Heart left ventricle (tissue), 16 donors: ENCODE measurements at regions not wholly inside any gene's neighbourhood (a gene's known extent, or its start where the extent isn't known, plus 50 kb on each side); places are given as distances from the start of the nearest gene placed in this dataset.

Experiments used
- ATAC-seq, 4 donors: fragments of 200-7000 bp; cut with Tn5 transposase; one replicate each; pipeline ENCODE4 v1.9.1; 2020 to 2022; ENCODE audit warnings: moderate library complexity in 4 of 4, mild to moderate bottlenecking in 3 of 4, moderate number of reproducible peaks in 1 of 4
- DNase-seq, 5 donors: peaks; one replicate each; pipeline ENCODE4 v3.0.0-alpha.2; 2020
- H3K27ac ChIP-seq, 12 donors: fragments of 200-600 bp; sonication (generic) in 4 of 12; one replicate each; pipeline versions ENCODE4 v1.5.0 to v1.8.0; 2016 to 2022; ENCODE audit warnings: mild to moderate bottlenecking in 2 of 12
- H3K27me3 ChIP-seq, 9 donors: fragments of 200-600 bp; sonication (generic) in 2 of 9; one replicate each; pipeline versions ENCODE4 v1.5.1 to v1.8.0; 2016 to 2022; ENCODE audit warnings: mild to moderate bottlenecking in 3 of 9
- H3K36me3 ChIP-seq, 9 donors: fragments of 200-600 bp; sonication (generic) in 2 of 9; one replicate each; pipeline versions ENCODE4 v1.5.0 to v1.8.0; 2018 to 2022; ENCODE audit warnings: mild to moderate bottlenecking in 2 of 9
- H3K4me1 ChIP-seq, 12 donors: fragments of 200-600 bp; sonication (generic) in 4 of 12; one replicate each; pipeline versions ENCODE4 v1.5.0 to v1.8.0; 2016 to 2022; ENCODE audit warnings: mild to moderate bottlenecking in 3 of 12
- H3K4me3 ChIP-seq, 12 donors: fragments of 200-600 bp; sonication (generic) in 4 of 12; one replicate each; pipeline versions ENCODE4 v1.5.0 to v1.8.0; 2017 to 2022; ENCODE audit warnings: mild to moderate bottlenecking in 9 of 12, moderate library complexity in 4 of 12
- H3K9me3 ChIP-seq, 12 donors: fragments of 200-600 bp; sonication (generic) in 4 of 12; one replicate each; pipeline versions ENCODE4 v1.5.0 to v1.8.0; 2016 to 2022; ENCODE audit warnings: mild to moderate bottlenecking in 1 of 12
- CTCF ChIP-seq, 12 donors: fragments of 200-600 bp; sonication (generic) in 4 of 12; IDR thresholded peaks; one replicate each; pipeline versions ENCODE4 v1.5.0 to v1.8.0; 2018 to 2022; ENCODE audit warnings: antibody characterized with exemption in 12 of 12, mild to moderate bottlenecking in 5 of 12
- POLR2A ChIP-seq, 2 donors: fragments of 450-650 bp; IDR thresholded peaks; one replicate each; pipeline ENCODE4 v1.6.1; 2017; ENCODE audit warnings: antibody characterized with exemption in 2 of 2, mild to moderate bottlenecking in 2 of 2, moderate library complexity in 2 of 2
- WGBS, 4 donors: extraction: QIAGEN DNeasy Blood & Tissue Kit in 2 of 4; methylation state at CpG; one replicate each; pipeline versions ENCODE4 v1.1.5 to v1.1.7; 2013 to 2018; 5-methylcytosine and 5-hydroxymethylcytosine counted together
- intact Hi-C, 10 donors: fragments of 100-400 bp; cut with DNase I; formaldehyde crosslinking; loops; one replicate each; pipeline versions ENCODE4 v1.11.1 to v1.14.2; 2022
- donor health status: ischemic (EF 13 %, LVEDD 7.1; RV severe dilation, severe dysfunction).
- donor health status: healthy with polysubstance abuse.
- donor health status: DM: no; HTN: yes; CAD: no.
- donor health status: DM: no; HTN: no; CAD: no.
- donor health status: ischemic (EF 25% LVEDD 6.9; RV normal size, moderate dysfunction).
- donor health status: ischemic (EF 25% LVEDD 5.7; RV mildly dilated, moderate dysfunction).
- donor health status: healthy.
- donor health status: DM: yes; HTN: yes; CAD: no.
- donor health status: ischemic (EF 35%, LVEDD 5.7; RV mildly dilated, moderate dysfunction).
- donor health status: nonischemic (EF 11% LVEDD 7.7; RV severe dilation, severe dysfunction).
- donor health status: DM: yes; HTN: yes; CAD: no.
- donor health status: PGD.
- donor health status: ischemic (EF 29% LVEDD 5.4; RV normal size, mild dysfunction).
- donor health status: nonischemic (EF 23%, LVEDD 6.1; RV moderate dilation, normal function).

GRCh38 chr11:37002831-37003230 is 404.8 kb upstream of the RAG2 start:
- DNase-seq (no peak), ATAC-seq (no peak)
- Histone ChIP-seq H3K4me3 (no peak overlapping the region), H3K4me1 (no peaks in the 10 kb centered on the region), H3K36me3 (no peaks in the 10 kb centered on the region), H3K9me3 (no peaks in the 10 kb centered on the region), H3K27me3 (peaks cover 0 to 6% (median 0%) of the 10 kb centered on the region in 9 donors), H3K27ac (no peak overlapping the region)
- WGBS, 4 donors, result 51 to 70% (median 59%) methylated on average over 3 of the region's 3 CpGs
- intact Hi-C loops, result no loop called here
- TF ChIP-seq POLR2A (IDR thresholded peaks at IDR 0.05), result no peak
- TF ChIP-seq CTCF (IDR thresholded peaks at IDR 0.05), result no peak

- Histone ChIP-seq H3K27ac (no peak overlapping the region), H3K4me3 (no peak overlapping the region), H3K36me3 (no peaks in the 10 kb centered on the region), H3K4me1 (no peaks in the 10 kb centered on the region), H3K27me3 (peaks cover 0 to 6% (median 0%) of the 10 kb centered on the region in 9 donors), H3K9me3 (no peaks in the 10 kb centered on the region)
- TF ChIP-seq POLR2A (IDR thresholded peaks at IDR 0.05), result no peak
- TF ChIP-seq CTCF (IDR thresholded peaks at IDR 0.05), result no peak
- DNase-seq (no peak), ATAC-seq (no peak)
- intact Hi-C loops, result no loop called here
- WGBS, 4 donors, result 65 to 80% (median 72%) methylated on average over 6 of the region's 6 CpGs
These were observed 399.6 kb upstream of the RAG2 start for GRCh38 chr11:36997656-36998055.

- Histone ChIP-seq H3K36me3 (no peaks in the 10 kb centered on the region), H3K4me1 (no peaks in the 10 kb centered on the region), H3K9me3 (no peaks in the 10 kb centered on the region), H3K4me3 (no peak overlapping the region), H3K27me3 (peaks cover 0 to 6% (median 0%) of the 10 kb centered on the region in 9 donors), H3K27ac (no peak overlapping the region)
- intact Hi-C loops, result no loop called here
- DNase-seq, result no peak
- TF ChIP-seq POLR2A (IDR thresholded peaks at IDR 0.05), result no peak
- 88 to 98% (median 92%) methylated on average over 3 of the region's 3 CpGs for WGBS, 4 donors
- ATAC-seq, result no peak
These were observed 398.8 kb upstream of the RAG2 start for GRCh38 chr11:36996795-36997194.

GRCh38 chr11:36994208-36994607 is 396.2 kb upstream of the RAG2 start:
- DNase-seq (no peak), ATAC-seq (no peak)
- H3K36me3 ChIP-seq, result no peaks in the 10 kb centered on the region
- no peak overlapping the region for H3K4me3 ChIP-seq
- H3K27me3 ChIP-seq, result no peaks in the 10 kb centered on the region
- 59 to 72% (median 66%) methylated on average over 6 of the region's 6 CpGs for whole genome bisulfite sequencing, 4 donors
- intact Hi-C loops, result no loop called here
- TF ChIP-seq CTCF (IDR thresholded peaks at IDR 0.05) (no peak), POLR2A (IDR thresholded peaks at IDR 0.05) (no peak)
- no peaks in the 10 kb centered on the region for H3K4me1 ChIP-seq
- no peak overlapping the region for H3K27ac ChIP-seq
- H3K9me3 ChIP-seq, result no peaks in the 10 kb centered on the region

GRCh38 chr11:36988556-36988955 is 390.5 kb upstream of the RAG2 start:
- Histone ChIP-seq H3K4me1 (no peaks in the 10 kb centered on the region), H3K27ac (no peak overlapping the region), H3K9me3 (peaks cover 0 to 9% (median 0%) of the 10 kb centered on the region in 12 donors), H3K4me3 (no peak overlapping the region), H3K36me3 (no peaks in the 10 kb centered on the region), H3K27me3 (no peaks in the 10 kb centered on the region)
- intact Hi-C loops, result no loop called here
- 85 to 97% (median 94%) methylated on average over 1 of the region's 1 CpG for WGBS, 4 donors
- no peak for DNase-seq
- TF ChIP-seq POLR2A (IDR thresholded peaks at IDR 0.05) (no peak), CTCF (IDR thresholded peaks at IDR 0.05) (no peak)
- no peak for ATAC-seq
